Central memory CD4-positive, alpha-beta T cell (primary cell): ENCODE measurements at regions not wholly inside any gene's neighbourhood (a gene's known extent, or its start where the extent isn't known, plus 50 kb on each side); places are given as distances from the start of the nearest gene placed in this dataset.

ENCODE experiments used
- DNase-seq: peaks from one replicate; pipeline ENCODE4 v3.0.0; 2022

DNA sequence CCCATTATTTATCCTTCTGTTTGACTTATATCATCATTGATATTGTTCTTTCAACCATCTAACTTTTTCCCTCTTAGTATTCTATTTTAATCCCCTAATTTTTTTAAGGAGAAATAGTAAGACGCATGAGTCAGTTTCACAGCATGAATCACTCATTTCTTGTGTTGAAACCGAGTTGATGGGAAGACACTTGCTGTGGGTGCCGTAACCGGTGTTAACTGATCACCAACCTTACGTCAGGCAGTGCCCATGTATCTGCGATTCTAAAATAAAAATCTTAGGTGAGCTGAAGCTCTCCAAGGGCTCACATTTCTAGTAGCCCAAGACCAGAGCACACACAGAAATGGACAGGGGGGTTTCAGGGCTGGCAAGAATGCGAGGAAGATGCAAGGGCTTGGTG is 348.1 kb downstream of the GALR1 start:
- no peak for DNase-seq

DNA sequence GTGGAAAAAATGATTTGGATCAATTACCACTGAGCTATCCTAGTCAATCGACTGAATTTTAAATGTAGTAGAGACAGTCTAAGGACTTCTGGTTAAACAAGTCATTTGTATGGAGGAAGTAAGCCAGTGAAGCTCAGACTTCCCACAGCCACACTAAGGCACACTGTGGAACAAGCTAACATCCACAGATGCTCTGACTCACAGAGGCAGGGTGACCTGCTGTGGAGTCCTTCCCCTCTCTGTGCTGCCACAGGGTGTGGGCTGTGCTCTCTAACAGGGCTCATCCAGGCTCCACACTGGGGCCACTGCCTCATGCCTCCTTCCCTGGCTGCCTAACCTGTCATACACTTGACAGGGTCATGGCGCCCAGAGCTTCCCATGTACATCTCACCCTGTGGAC is 351.0 kb downstream of the GALR1 start:
- no peak for DNase-seq

- DNase-seq = no peak
Measured at GRCh38 chr18:77601567-77601966, 351.9 kb downstream of the GALR1 start.

DNA sequence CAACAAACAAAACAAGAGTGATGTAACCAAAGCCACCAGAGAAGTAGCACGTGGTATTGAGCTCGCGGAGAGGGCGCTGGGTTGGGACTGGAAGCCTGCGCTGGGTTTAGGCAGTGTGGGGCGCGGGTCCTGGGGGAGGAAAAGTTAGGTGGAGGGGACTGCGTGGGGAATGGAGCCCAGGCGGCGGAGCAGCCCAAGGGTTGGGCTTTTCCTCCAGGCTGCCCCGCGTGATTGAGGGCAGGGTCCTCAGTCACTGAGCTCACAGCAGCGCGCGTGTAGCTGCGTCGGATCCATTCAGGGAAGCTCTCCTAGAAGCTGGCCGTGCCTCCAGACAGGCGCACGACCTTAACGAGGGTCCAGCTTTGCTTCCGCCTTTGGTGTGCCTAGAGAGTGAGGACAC is 357.4 kb downstream of the GALR1 start:
- DNase-seq = no peak

DNA sequence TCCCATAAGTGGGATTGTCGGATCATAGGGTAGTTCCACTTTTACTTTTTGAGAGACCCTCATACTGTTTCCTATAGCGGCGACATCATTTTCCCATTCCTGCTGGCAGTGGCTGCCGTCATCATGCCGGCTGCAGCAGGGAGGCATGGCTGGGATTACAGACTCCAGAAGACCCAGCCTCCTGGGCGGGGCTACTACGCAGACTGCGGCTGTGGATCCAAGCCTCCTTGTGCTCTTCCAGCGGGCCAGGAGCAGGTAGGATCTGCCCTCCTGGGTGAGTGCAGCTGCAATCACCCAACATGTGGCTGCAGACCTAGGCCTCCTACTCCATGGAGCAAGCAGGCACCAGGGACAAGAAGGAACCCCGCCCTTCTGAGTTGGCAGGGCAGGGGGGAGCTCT is 359.2 kb downstream of the GALR1 start:
- no peak for DNase-seq

- no peak for DNase-seq
Measured at GRCh38 chr18:77617694-77618093, 368.0 kb downstream of the GALR1 start.

GRCh38 chr18:77619525-77619924 is 369.9 kb downstream of the GALR1 start:
- DNase-seq = no peak

DNA sequence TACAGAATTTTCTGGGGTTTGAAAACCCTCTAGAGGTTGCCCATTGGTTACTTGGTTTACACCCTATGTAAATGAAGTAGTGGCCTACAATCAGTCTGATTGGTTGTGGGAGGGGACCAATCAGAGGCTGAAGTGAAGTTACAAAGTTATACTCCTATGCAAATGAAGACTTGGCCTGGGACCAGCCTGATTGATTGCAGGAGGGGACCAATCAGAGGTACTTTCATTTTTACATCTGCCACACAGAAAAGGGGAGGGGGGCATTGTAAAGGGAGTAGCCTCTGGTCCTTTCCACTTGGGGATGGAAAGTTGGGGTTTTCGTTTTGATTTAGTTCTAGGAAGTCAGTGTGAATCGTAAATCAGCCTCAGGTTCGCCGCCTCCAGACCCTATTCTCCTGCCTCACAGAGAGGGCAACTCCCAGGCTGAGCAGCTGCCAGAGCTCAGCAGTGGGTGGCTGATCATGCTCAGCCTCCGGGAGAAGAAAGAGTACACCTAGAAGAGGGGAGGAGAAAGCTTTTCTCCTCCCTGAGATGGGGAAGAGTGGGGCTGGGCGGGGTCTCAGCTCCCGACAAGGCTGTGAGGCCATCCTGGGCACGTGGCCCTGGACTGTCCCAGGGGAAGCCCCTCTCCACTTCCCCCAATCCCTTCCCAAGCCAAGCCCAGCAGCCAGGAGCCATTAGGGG is 372.5 kb downstream of the GALR1 start:
- DNase-seq = peak; percentile 25

- DNase-seq = no peak
Measured at GRCh38 chr18:77632758-77633157, 383.1 kb downstream of the GALR1 start.

- no peak for DNase-seq
Measured at GRCh38 chr18:77634494-77634893, 384.8 kb downstream of the GALR1 start.

GRCh38 chr18:77635451-77635850 is 385.8 kb downstream of the GALR1 start:
- no peak for DNase-seq

DNA sequence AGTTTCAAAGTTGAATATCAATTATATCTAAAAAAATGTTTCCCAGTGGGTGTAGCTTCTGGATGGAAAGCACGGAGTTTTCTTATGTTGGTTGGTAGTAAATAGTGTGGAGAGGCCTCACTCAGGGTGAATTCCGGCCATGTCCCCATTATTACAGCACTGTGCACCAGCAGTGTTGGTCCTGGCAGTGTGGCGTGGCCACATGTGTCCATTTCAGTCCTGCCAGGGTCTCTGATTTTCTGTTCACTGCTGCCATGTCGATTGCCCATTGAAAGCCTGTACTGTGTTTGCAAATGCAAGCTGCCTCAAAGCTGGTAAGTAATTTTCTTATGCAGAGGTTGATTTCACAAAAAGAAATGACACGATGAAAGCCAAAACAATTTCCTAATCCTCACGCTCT is 386.2 kb downstream of the GALR1 start:
- DNase-seq = no peak

DNA sequence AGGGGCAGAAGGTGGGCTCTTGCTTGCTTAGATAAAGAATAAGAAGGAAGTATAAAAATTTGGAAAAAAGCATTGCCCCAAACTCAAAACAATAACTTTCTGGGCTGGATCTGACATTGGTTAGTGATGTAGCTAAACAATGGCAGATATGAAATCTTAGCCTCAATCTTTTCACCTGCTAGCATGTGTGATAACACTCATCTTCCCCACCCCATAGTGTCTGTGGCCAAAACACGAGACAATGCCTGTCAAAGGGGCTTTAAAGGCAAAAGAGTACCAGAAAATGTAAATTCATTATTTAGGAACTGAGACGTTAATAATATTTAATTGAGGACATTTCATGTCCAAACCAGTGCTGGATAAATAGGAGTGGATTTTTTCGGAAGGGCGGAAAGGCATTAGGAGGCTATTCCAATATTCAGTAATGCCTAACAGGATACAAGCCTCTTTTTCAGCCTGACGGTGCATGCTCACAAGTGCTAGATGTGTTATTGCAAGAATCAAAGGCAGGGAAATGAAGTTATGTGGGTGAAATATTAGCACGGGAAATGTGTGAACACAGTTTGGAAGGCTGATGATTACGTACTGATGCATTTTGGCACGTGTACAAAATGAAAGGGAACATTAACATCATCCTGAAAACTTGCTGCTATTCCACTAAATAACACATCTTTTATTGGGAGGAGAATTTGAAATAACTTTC is 395.7 kb downstream of the GALR1 start:
- no peak for DNase-seq

GRCh38 chr18:77647472-77647871 is 397.8 kb downstream of the GALR1 start:
- DNase-seq = no peak

GRCh38 chr18:77648411-77648810 is 398.8 kb downstream of the GALR1 start:
- DNase-seq = no peak

DNA sequence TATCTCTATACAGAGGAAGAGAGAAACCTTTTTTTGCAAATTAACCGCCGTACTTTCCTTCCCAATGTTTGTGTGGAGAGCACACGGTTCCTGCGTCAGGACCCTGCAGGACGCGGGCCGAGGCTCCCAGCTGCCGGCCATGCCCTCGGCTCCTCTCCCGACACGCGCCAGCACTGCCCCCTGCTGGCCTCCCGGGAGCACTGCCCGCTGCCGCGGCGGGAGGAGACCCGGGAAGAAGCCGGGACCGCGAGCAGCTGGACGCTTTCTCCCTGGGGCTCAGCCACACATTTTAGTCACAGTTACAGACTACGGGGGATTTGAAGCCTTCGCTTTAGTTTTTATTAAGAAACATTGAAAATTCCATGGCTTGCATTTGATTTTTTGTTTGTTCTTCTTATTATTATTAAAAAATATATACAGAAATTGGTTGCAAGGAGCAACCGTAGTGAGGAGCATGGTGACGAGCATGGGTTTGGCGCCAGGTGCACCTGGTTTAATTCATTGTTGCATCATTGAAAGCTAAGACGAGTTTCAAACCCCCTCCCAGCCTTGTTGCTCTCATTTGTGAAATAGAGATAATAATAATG is 401.2 kb downstream of the GALR1 start:
- DNase-seq = peak; percentile 25

DNA sequence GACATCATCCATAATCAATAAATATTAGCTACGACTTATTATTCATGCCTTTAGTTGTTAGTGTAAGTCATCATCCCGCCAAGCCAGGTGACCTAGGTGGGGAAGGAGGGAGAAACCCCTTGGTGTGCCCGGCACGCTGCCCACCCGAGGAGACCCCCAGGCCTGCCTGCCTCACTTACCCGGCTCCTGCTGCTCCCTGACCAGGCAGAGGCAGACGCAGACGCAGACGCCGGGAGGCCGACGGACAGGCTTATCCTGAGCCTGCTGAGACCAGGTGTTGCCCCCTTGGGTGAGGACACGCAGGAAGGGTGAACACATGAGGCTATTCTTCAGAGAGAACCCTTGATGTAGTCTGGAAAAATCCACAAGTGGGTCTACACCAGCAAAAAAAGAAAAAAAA is 401.8 kb downstream of the GALR1 start:
- no peak for DNase-seq

DNA sequence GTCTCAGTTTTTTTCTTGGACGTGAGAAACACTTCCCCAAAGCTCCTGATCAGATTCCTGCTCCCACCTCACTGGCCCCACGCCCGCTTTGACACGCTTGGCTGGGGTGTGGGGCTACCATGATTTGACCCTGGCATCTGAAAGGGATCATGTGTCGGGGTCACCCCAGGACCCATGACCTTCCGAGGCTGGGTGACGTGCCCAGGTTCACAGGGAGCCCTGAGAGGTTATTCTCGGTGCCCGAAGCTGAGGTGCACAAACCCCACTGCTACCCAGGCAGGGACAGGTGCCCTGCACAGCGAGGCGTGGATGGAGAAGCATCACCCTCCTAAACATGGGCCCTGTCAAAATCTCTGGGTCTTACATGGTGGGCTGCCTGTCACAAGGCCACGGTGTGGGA is 404.1 kb downstream of the GALR1 start:
- no peak for DNase-seq

GRCh38 chr18:77654302-77654701 is 404.7 kb downstream of the GALR1 start:
- no peak for DNase-seq

GRCh38 chr18:77657651-77658298 is 408.1 kb downstream of the GALR1 start:
- DNase-seq = no peak

- DNase-seq = no peak
Measured at GRCh38 chr18:77658299-77658662, 408.6 kb downstream of the GALR1 start.

DNA sequence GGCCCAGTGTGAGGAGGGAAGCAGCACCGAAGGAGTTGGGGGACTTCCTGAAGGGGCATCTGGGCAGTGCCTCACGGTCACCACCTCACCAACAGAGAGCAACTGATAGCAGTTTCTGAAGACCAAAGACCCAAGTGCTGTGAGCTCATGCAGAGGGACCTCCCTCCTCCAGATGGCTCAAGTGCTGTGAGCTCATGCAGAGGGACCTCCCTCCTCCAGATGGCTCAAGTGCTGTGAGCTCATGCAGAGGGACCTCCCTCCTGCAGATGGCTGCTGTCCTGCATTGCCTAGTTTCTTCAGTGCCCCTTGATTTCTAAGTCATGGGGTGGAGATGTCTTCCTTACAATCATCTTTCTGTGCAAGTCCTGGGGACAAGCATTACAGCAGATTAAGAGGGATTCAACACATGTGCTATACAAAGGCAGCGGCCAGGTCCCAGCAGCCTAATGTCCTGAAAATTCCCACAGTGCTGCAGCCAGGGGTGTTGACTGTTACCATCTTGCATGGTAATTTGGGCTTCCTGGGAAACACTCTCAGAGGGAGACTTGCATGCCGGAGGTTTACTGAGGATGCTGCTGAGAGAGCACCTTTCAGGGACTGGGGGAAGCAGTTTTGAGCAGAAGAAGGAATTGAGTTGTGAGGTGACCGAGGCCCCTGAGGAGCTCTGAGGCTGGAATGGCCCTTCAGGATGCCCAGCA is 409.3 kb downstream of the GALR1 start:
- no peak for DNase-seq

DNA sequence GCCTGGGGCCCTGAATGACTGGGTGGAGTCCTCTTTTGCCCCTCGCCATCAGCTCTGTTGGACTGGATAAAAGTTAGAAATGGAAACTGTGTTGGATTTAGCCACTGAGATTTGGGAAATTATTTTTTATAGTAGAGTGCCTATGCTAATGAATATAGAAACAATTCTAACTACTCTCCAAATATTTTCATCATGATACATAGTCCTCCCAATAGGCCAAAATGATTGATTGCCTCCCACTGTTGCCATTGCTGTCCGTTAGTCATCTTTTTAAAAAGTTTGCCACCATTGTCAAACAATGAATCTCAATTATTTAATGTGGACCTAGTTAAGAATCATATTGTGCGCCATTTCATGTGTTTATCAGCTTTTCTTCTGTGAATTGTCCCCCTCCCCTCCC is 417.0 kb downstream of the GALR1 start:
- no peak for DNase-seq
